ENCODE measurements at regions not wholly inside any gene's neighbourhood (a gene's known extent, or its start where the extent isn't known, plus 50 kb on each side); places are given as distances from the start of the nearest gene placed in this dataset.

DNA sequence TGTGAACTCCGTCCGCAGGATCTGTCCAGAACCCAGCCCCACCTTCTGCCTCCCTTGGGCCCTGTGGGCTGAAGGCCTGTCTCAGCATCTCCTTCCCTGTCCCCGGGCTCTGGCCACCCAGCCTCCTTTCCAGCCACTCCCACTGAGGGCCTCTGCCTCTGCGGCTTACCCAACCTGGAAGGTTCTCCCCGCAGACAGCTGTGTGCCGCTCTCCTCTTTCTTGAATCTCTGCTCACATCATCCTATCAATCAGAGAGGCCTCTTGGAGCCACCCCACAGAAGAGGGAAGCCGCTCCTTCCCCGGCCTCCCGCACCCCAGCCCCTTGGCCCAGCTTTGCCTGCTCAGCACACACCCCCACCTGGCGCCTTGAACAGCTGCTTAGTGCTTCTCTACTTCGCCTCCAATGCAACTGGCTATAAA is 81.5 kb upstream of the UNC5A start:
- DNase-seq: no peak
- Mint-ChIP-seq H3K27ac (no peak overlapping the region), H3K27me3 (peaks cover 70% of the 10 kb centered on the region), H3K4me1 (peaks cover 1% of the 10 kb centered on the region), H3K36me3 (no peaks in the 10 kb centered on the region), H3K9me3 (no peaks in the 10 kb centered on the region), H3K4me3 (no peak overlapping the region)

- Mint-ChIP-seq H3K27ac (no peak overlapping the region), H3K4me1 (peaks cover 1% of the 10 kb centered on the region), H3K27me3 (peaks cover 65% of the 10 kb centered on the region), H3K9me3 (no peaks in the 10 kb centered on the region), H3K36me3 (no peaks in the 10 kb centered on the region), H3K4me3 (no peak overlapping the region)
- no peak for DNase-seq
These were observed 79.4 kb upstream of the UNC5A start for GRCh38 chr5:176730815-176731475.

DNA sequence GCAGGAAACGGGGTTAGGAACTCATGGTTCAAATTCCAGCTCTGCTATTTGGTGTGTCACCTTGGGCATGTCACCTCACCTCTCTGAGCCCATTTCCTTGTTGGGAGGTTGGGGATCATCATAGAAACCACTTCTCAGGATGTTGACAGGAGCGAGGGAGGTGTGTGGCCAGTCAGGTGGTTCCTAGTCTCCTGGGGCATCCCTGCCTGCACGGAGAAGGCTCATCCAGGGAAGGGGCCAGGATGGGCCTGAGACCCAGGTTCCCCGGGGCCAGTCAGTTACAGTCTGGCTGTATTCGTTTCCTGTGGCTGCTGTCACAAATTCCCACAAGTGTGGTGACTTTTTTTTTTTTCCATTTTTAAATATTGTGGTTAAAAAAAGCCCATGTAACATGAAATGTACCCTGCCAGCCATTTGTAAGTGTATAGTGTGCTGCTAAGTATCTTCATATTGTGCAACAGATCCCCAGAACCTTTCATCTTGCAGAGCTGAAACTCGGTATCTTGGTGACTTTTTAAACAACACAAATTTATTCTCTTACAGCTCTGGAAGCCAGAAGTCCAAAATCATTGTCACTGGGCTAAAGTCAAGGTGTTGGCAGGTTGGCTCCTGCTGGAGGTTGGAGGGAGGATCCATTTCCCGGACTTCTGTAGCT is 78.7 kb upstream of the UNC5A start:
- no peaks in the 10 kb centered on the region for H3K36me3 Mint-ChIP-seq
- no peak overlapping the region for H3K4me3 Mint-ChIP-seq
- DNase-seq: no peak
- H3K4me1 Mint-ChIP-seq: peaks cover 1% of the 10 kb centered on the region
- H3K9me3 Mint-ChIP-seq: no peaks in the 10 kb centered on the region
- H3K27ac Mint-ChIP-seq: no peak overlapping the region
- peaks cover 63% of the 10 kb centered on the region for H3K27me3 Mint-ChIP-seq

- no peaks in the 10 kb centered on the region for H3K36me3 Mint-ChIP-seq
- no peak overlapping the region for H3K4me3 Mint-ChIP-seq
- peaks cover 63% of the 10 kb centered on the region for H3K27me3 Mint-ChIP-seq
- H3K4me1 Mint-ChIP-seq: peaks cover 1% of the 10 kb centered on the region
- H3K27ac Mint-ChIP-seq: no peak overlapping the region
- H3K9me3 Mint-ChIP-seq: no peaks in the 10 kb centered on the region
- DNase-seq: no peak
These were observed 78.1 kb upstream of the UNC5A start for GRCh38 chr5:176732306-176732705.

DNA sequence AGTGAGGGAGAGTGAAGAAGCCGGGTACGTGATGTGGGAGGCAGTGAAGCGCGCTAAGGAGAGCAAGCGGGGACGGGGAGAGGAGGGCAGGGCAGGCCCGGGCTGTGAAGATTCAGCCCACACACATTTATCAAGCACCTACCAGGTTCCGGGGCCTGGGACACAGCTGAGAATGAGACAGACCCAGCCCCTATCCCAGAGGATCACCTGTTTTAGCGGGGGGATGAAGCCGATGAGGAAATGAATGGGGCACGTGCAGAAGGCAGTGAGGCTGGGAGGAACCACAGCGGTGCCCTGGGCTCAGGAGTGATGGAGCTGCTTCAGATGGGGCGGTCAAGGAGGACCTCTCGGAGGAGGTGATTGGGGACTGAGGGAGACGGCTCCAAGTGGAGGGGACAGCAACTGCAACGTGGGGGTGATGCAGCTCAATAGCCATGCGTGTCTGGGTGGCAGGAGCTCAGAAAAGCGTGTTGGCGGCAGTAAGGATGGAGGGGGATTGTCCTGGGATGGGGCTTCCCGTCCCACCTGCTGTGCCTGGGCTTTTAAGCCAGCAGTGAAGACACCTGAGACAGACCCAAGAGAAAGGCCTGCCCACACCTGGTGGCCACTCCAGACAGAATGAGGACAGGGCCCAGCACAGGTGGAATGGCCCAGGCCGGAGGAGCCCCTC is 77.5 kb upstream of the UNC5A start:
- no peaks in the 10 kb centered on the region for H3K9me3 Mint-ChIP-seq
- H3K36me3 Mint-ChIP-seq: no peaks in the 10 kb centered on the region
- H3K27ac Mint-ChIP-seq: no peak overlapping the region
- no peak for DNase-seq
- peaks cover 1% of the 10 kb centered on the region for H3K4me1 Mint-ChIP-seq
- peaks cover 60% of the 10 kb centered on the region for H3K27me3 Mint-ChIP-seq
- no peak overlapping the region for H3K4me3 Mint-ChIP-seq

GRCh38 chr5:176733406-176734262 is 76.7 kb upstream of the UNC5A start:
- no peak for DNase-seq
- Mint-ChIP-seq H3K27ac (no peak overlapping the region), H3K27me3 (peaks cover 63% of the 10 kb centered on the region), H3K36me3 (no peaks in the 10 kb centered on the region), H3K4me3 (no peak overlapping the region), H3K4me1 (peaks cover 1% of the 10 kb centered on the region), H3K9me3 (no peaks in the 10 kb centered on the region)

DNA sequence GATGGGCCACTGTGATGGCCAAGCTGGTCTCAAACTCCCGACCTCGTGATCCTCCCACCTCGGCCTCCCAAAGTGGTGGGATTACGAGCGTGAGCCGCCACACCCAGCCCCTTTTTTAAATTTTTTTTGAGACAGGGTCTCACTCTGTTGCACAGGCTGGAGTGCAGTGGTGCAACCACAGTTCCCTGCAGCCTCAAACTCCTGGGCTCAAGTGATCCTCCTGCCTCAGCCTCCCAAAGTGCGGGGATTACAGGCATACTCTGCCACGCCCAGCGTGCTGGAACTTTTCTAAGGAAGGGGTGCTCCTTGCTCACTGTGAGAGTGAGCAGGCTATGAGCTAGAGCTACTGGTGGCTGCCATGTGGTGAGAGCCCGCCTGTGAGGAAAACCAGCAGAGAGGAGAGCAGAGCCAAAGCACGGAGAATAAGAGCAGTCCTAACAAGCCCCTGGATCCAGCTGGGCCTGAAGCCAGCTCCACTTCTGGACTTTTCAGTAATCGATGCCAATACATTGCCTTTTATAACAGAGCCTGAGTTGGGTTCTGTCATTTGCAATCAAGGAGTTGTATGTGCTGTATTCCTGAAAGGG is 75.5 kb upstream of the UNC5A start:
- H3K27ac Mint-ChIP-seq: no peak overlapping the region

DNA sequence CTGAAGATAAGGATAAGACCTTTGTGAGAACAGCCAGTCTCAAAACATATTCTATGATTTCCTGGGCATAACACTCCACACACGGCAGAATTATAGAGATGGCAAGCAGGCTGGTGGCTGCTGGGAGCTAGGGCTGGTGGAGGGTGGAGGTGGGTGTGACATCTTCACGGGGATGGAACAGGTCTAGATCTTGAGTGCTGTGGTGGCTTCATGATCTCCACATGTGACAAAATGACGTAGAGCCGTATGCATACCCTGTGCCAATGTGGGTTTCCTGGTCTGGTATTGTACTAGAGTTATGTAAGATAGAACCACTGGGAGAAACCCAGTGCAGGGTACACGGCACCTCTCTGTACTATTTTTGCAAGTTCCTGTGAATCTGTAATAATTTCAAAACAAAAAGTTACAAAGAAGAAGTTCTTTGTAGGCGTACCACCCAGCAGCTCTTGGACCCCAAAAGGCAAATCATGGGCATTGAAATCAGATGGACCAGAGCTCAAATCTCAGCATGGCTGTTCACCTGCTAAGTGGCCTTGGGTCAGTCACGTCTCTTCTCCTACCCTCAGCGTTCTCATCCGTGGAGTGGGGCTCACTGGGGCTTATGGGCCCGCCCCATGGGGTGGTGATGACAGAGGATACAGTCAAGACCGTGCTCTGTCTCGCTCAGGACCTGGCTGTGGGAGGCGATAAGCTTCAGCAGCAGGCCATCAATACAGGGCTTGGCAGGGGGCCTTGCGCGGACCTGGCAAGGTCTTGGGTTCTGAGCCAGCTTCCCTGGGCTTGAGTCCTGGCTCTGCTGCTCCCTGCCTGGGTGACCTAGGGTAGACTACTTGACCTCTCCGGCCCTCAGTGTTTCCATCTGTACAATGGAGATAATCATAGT is 74.7 kb upstream of the UNC5A start:
- peaks cover 1% of the 10 kb centered on the region for H3K4me1 Mint-ChIP-seq
- no peaks in the 10 kb centered on the region for H3K36me3 Mint-ChIP-seq
- peaks cover 65% of the 10 kb centered on the region for H3K27me3 Mint-ChIP-seq
- no peak overlapping the region for H3K4me3 Mint-ChIP-seq
- no peak for DNase-seq
- H3K27ac Mint-ChIP-seq: no peak overlapping the region
- H3K9me3 Mint-ChIP-seq: no peaks in the 10 kb centered on the region

More for the DNA sequence above, 75.5 kb upstream of the UNC5A start:
- Mint-ChIP-seq H3K9me3 (no peaks in the 10 kb centered on the region), H3K4me3 (no peak overlapping the region), H3K27me3 (peaks cover 63% of the 10 kb centered on the region), H3K4me1 (peaks cover 1% of the 10 kb centered on the region), H3K36me3 (no peaks in the 10 kb centered on the region)
- no peak for DNase-seq

- DNase-seq: no peak
- no peaks in the 10 kb centered on the region for H3K9me3 Mint-ChIP-seq
- peaks cover 1% of the 10 kb centered on the region for H3K4me1 Mint-ChIP-seq
- no peak overlapping the region for H3K4me3 Mint-ChIP-seq
- H3K27me3 Mint-ChIP-seq: peaks cover 63% of the 10 kb centered on the region
- no peak overlapping the region for H3K27ac Mint-ChIP-seq
- H3K36me3 Mint-ChIP-seq: no peaks in the 10 kb centered on the region
These were observed 73.9 kb upstream of the UNC5A start for GRCh38 chr5:176736301-176736930.

GRCh38 chr5:176736931-176737745 is 73.2 kb upstream of the UNC5A start:
- H3K36me3 Mint-ChIP-seq: no peaks in the 10 kb centered on the region
- H3K9me3 Mint-ChIP-seq: no peaks in the 10 kb centered on the region
- no peak for DNase-seq
- peaks cover under 1% of the 10 kb centered on the region for H3K4me1 Mint-ChIP-seq
- no peak overlapping the region for H3K4me3 Mint-ChIP-seq
- H3K27me3 Mint-ChIP-seq: peaks cover 66% of the 10 kb centered on the region
- H3K27ac Mint-ChIP-seq: no peak overlapping the region

DNA sequence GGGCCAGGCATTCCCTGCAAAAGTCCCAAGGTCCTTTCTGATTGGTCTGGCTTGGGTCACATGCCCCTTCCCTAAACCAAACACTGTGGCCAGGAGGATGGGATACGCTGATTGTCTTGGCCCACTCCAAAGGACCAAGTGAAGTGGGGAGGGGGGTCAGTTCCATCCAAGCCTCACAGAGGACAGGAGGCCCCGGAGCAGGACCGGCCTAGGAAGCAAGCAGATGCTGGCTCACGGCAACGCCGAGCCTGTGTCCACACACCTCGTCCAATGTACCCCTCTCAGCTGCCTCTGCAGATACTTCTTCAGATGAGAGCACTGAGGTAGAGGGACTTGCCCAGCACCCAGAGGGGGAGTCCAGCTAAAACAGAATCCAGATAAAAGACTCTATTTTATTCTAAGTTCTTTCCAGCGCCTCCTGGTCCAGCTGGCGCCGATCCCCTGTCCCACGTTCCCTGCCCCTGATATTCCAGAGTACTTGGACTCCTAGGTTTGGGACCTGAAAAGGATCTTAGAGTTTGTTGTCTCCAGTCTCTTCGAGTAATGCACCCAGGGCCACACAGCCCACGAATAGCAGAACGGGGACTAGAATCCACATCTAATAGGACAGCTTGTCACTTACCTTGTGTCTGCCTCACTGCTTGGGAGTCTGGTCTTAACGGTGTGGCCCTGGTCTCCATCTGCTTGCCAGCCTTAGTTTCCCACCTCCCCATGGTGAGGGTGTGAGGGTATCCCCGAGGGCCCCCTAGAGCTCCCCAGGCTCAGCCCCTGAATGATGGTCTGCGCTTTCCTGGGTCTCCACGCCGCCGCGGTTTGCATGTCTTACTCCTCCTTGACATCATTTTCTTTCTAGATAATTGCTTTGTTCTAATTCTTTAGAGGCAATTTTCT is 72.4 kb upstream of the UNC5A start:
- Mint-ChIP-seq H3K27ac (no peak overlapping the region), H3K9me3 (no peaks in the 10 kb centered on the region), H3K4me1 (no peaks in the 10 kb centered on the region), H3K4me3 (no peak overlapping the region), H3K36me3 (no peaks in the 10 kb centered on the region), H3K27me3 (peaks cover 67% of the 10 kb centered on the region)
- DNase-seq: no peak

- Mint-ChIP-seq H3K36me3 (no peaks in the 10 kb centered on the region), H3K4me1 (peaks cover under 1% of the 10 kb centered on the region), H3K27ac (no peak overlapping the region), H3K27me3 (peaks cover 74% of the 10 kb centered on the region), H3K9me3 (no peaks in the 10 kb centered on the region), H3K4me3 (no peak overlapping the region)
- DNase-seq: no peak
These were observed 71.6 kb upstream of the UNC5A start for GRCh38 chr5:176738637-176739250.
